B cell (primary cell): ENCODE measurements at regions not wholly inside any gene's neighbourhood (a gene's known extent, or its start where the extent isn't known, plus 50 kb on each side); places are given as distances from the start of the nearest gene placed in this dataset.

ENCODE experiments used
- ATAC-seq: fragments of 200-7000 bp; cut with Tn5 transposase; one replicate; pipeline ENCODE4 v1.10.0; 2021; ENCODE audit warnings: low read depth, mild to moderate bottlenecking, moderate number of reproducible peaks, moderate library complexity
- CTCF ChIA-PET: fragments of 350-600 bp; sonication (Branson Sonifier 250); formaldehyde crosslinking; loops from one replicate; lab custom pipeline; 2021; ENCODE audit warnings: antibody characterized with exemption, inconsistent platforms; lab: Charles Lee
- POLR2A ChIA-PET: fragments of 350-600 bp; sonication (Branson Sonifier 250); formaldehyde crosslinking; loops from one replicate; lab custom pipeline; 2021; ENCODE audit warnings: antibody characterized with exemption; lab: Charles Lee
- DNase-seq: peaks from one replicate; pipeline ENCODE4 v3.0.0; 2013
- H2AFZ ChIP-seq: 2 replicates; pipeline ENCODE4 v1.6.1; 2012; ENCODE audit warnings: mild to moderate bottlenecking, low read depth, low read length; ENCODE audit not compliant: insufficient read depth, poor library complexity, severe bottlenecking
- H3K27ac ChIP-seq, 2 donors: 1 replicate in 1 of 2; 2 replicates in 1 of 2; pipeline ENCODE4 v1.5.1; 2012 to 2013; ENCODE audit warnings: low read length in 2 of 2, mild to moderate bottlenecking in 2 of 2, moderate library complexity in 1 of 2
- H3K27me3 ChIP-seq, 4 experiments: fragments of 200-600 bp in 1 of 4; sonication (generic) in 1 of 4; replicated peaks in 1 of 4; 1 replicate in 2 of 4; 2 replicates in 2 of 4; pipeline versions ENCODE4 v1.6.1 to v1.7.0; 2013 to 2016; ENCODE audit warnings: low read length in 3 of 4, mild to moderate bottlenecking in 2 of 4, mixed read lengths in 1 of 4, moderate library complexity in 1 of 4; ENCODE audit not compliant: insufficient read depth in 4 of 4, control insufficient read depth in 3 of 4; ENCODE audit errors: control extremely low read depth in 1 of 4
- H3K36me3 ChIP-seq, 2 experiments: replicated peaks in 1 of 2; 1 replicate in 1 of 2; 2 replicates in 1 of 2; pipeline versions ENCODE4 v1.6.1 to v1.7.1; 2013; ENCODE audit warnings: low read length in 1 of 2; ENCODE audit not compliant: insufficient read depth in 2 of 2, control insufficient read depth in 1 of 2; ENCODE audit errors: control extremely low read depth in 1 of 2, extremely low read depth in 1 of 2
- H3K4me1 ChIP-seq, 2 donors: fragments of 200-600 bp in 1 of 2; sonication (generic) in 1 of 2; 1 replicate in 1 of 2; 2 replicates in 1 of 2; pipeline versions ENCODE4 v1.5.1 to v1.6.1; 2013 to 2017; ENCODE audit warnings: low read length in 2 of 2; ENCODE audit not compliant: control insufficient read depth in 2 of 2, insufficient read depth in 2 of 2
- H3K4me2 ChIP-seq: replicated peaks from 2 replicates; pipeline ENCODE3; 2012; ENCODE audit warnings: mild to moderate bottlenecking, low read depth, low read length; ENCODE audit not compliant: poor library complexity, severe bottlenecking
- H3K4me3 ChIP-seq, 5 experiments: fragments of 200-600 bp in 1 of 5; sonication (generic) in 1 of 5; 1 replicate in 3 of 5; 2 replicates in 2 of 5; pipeline versions ENCODE4 v1.5.1 to v1.7.0; 2011 to 2016; ENCODE audit warnings: low read length in 4 of 5, mild to moderate bottlenecking in 4 of 5, low read depth in 2 of 5, control low read depth in 1 of 5, moderate library complexity in 1 of 5; ENCODE audit not compliant: insufficient read depth in 1 of 5; ENCODE audit errors: control extremely low read depth in 1 of 5, extremely low read depth in 1 of 5
- H3K79me2 ChIP-seq: fragments of 200-600 bp; sonication (generic); one replicate; pipeline ENCODE4 v1.6.0; 2016; ENCODE audit warnings: low read length; ENCODE audit not compliant: control insufficient read depth, insufficient read depth
- H3K9ac ChIP-seq: fragments of 200-600 bp; sonication (generic); 2 replicates; pipeline ENCODE4 v1.6.1; 2017; ENCODE audit warnings: mild to moderate bottlenecking, low read length, moderate library complexity
- H3K9me3 ChIP-seq, 3 donors: one replicate each; pipeline versions ENCODE4 v1.6.1 to v1.7.1; 2013; ENCODE audit warnings: low read length in 2 of 3; ENCODE audit not compliant: control insufficient read depth in 2 of 3, insufficient read depth in 1 of 3; ENCODE audit errors: control extremely low read depth in 1 of 3
- H4K20me1 ChIP-seq: 2 replicates; pipeline ENCODE4 v1.6.0; 2012; ENCODE audit warnings: mild to moderate bottlenecking, low read length; ENCODE audit not compliant: insufficient read depth, control insufficient read depth, poor library complexity, severe bottlenecking
- H3K27ac Mint-ChIP-seq: one replicate; pipeline ENCODE4 v1.8.0; 2021; ENCODE audit warnings: mixed read lengths
- H3K27me3 Mint-ChIP-seq: one replicate; pipeline ENCODE4 v1.8.0; 2021; ENCODE audit warnings: mixed read lengths
- H3K4me1 Mint-ChIP-seq: one replicate; pipeline ENCODE4 v1.8.0; 2021; ENCODE audit warnings: mixed read lengths
- H3K4me3 Mint-ChIP-seq: one replicate; pipeline ENCODE4 v1.8.0; 2021; ENCODE audit warnings: mixed read lengths
- H3K9me3 Mint-ChIP-seq: one replicate; pipeline ENCODE4 v1.8.0; 2022; ENCODE audit warnings: mixed read lengths; ENCODE audit not compliant: insufficient read depth
- CTCF ChIP-seq: fragments of 200-600 bp; IDR thresholded peaks from one replicate; pipeline ENCODE4 v1.8.0; 2022; ENCODE audit warnings: antibody characterized with exemption, mild to moderate bottlenecking
- EZH2 ChIP-seq: IDR thresholded peaks from 2 replicates; pipeline ENCODE4 v1.6.1; 2012; ENCODE audit warnings: borderline replicate concordance, low read depth, mild to moderate bottlenecking, moderate library complexity, low read length; ENCODE audit not compliant: insufficient read depth, poor library complexity, severe bottlenecking
- WGBS: methylation state at CpG from one replicate; pipeline ENCODE4 v1.1.5; 2013; ENCODE audit warnings: missing lambda C conversion rate; ENCODE audit not compliant: insufficient coverage; 5-methylcytosine and 5-hydroxymethylcytosine counted together
- intact Hi-C: fragments of 100-400 bp; cut with micrococcal nuclease; formaldehyde crosslinking; loops from one replicate; pipeline ENCODE4 v1.10.0; 2022

GRCh38 chr3:161822291-161822690 is 325.7 kb downstream of the OTOL1 start:
- Histone ChIP-seq H4K20me1 (no peaks in the 10 kb centered on the region), H2AFZ (no peak overlapping the region), H3K36me3 (no peaks in the 10 kb centered on the region), H3K4me1 (no peaks in the 10 kb centered on the region), H3K4me2 (no peak overlapping the region), H3K4me3 (no peak overlapping the region), H3K9ac (no peak overlapping the region), H3K9me3 (no peaks in the 10 kb centered on the region), H3K79me2 (no peaks in the 10 kb centered on the region), H3K27ac (no peak overlapping the region), H3K27me3 (no peaks in the 10 kb centered on the region)
- TF ChIP-seq CTCF = no peak
- no peak for TF ChIP-seq EZH2
- Mint-ChIP-seq H3K27ac (no peak overlapping the region), H3K4me1 (no peaks in the 10 kb centered on the region), H3K4me3 (no peak overlapping the region), H3K27me3 (no peaks in the 10 kb centered on the region), H3K9me3 (peaks cover 2% of the 10 kb centered on the region)
- ChIA-PET POLR2A (no interaction called here), CTCF (no interaction called here)
- DNase-seq (no peak), ATAC-seq (no peak)
- WGBS = no CpG with 5 or more reads among the region's 3 CpGs
- intact Hi-C loops = no loop called here

DNA sequence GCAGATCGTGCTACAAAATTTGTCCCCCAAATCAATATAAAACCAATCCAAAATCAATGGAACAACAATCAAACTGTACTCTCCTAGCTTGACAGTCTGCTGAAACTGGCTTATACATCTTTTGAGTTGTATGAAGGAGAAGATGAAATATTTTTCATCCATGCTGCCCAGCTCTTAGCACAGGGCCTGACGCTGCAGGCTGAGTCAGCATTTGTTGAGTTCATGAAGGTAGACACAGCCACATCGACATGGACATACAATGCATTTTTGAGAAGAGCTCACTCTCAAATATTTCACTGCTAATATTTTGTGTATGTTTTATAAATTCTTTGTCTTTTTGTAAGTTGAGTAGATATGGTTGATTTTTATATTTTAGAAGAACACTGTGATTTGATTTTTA is 327.3 kb downstream of the OTOL1 start:
- H3K4me2 ChIP-seq = no peak overlapping the region
- no peaks in the 10 kb centered on the region for H3K79me2 ChIP-seq
- no peak for TF ChIP-seq CTCF
- TF ChIP-seq EZH2 = no peak
- H3K27ac ChIP-seq = no peak overlapping the region
- ChIA-PET POLR2A (no interaction called here), CTCF (no interaction called here)
- no peak overlapping the region for H2AFZ ChIP-seq
- H3K4me3 ChIP-seq = no peak overlapping the region
- ATAC-seq (no peak), DNase-seq (no peak)
- Mint-ChIP-seq H3K4me1 (no peaks in the 10 kb centered on the region), H3K9me3 (peaks cover 2% of the 10 kb centered on the region), H3K4me3 (no peak overlapping the region), H3K27ac (no peak overlapping the region), H3K27me3 (no peaks in the 10 kb centered on the region)
- H4K20me1 ChIP-seq = no peaks in the 10 kb centered on the region
- WGBS = no CpG with 5 or more reads among the region's 3 CpGs
- no peaks in the 10 kb centered on the region for H3K27me3 ChIP-seq
- no peaks in the 10 kb centered on the region for H3K4me1 ChIP-seq
- intact Hi-C loops = no loop called here
- no peak overlapping the region for H3K9ac ChIP-seq
- no peaks in the 10 kb centered on the region for H3K36me3 ChIP-seq
- no peaks in the 10 kb centered on the region for H3K9me3 ChIP-seq
